Endothelial cell of umbilical vein (primary cell): ENCODE measurements at regions not wholly inside any gene's neighbourhood (a gene's known extent, or its start where the extent isn't known, plus 50 kb on each side); places are given as distances from the start of the nearest gene placed in this dataset.

Experiments used
- BruUV-seq: library from RNA; stranded (reverse); fragments of 400-500 nt; replicated peaks from 2 replicates; lab custom pipeline; 2021; lab: Mats Ljungman, UMichigan
- CTCF ChIA-PET: fragments of 300-600, 350-600 bp; sonication (Branson Sonifier 250); formaldehyde crosslinking; loops from one replicate; lab custom pipeline; 2021; ENCODE audit warnings: antibody characterized with exemption, inconsistent platforms; lab: Charles Lee
- POLR2A ChIA-PET: fragments of 300-600, 350-600 bp; sonication (Branson Sonifier 250); formaldehyde crosslinking; loops from one replicate; lab custom pipeline; 2021; ENCODE audit warnings: antibody characterized with exemption, inconsistent platforms; lab: Charles Lee
- DNase-seq: peaks from one replicate; pipeline ENCODE4 v3.0.0-alpha.2; 2011; ENCODE audit warnings: low read depth, low spot score
- FAIRE-seq: peaks from 2 replicates; lab custom pipeline; 2011; peaks lifted over from hg19 to GRCh38; lab: Jason Lieb, UNC
- H2AFZ ChIP-seq: 2 replicates; pipeline ENCODE4 v1.6.0; 2012; ENCODE audit warnings: low read depth, low read length, control low read depth, inconsistent platforms
- H3K27ac ChIP-seq: 2 replicates; pipeline ENCODE4 v1.5.1; 2011; ENCODE audit warnings: low read depth, mild to moderate bottlenecking, control low read depth, low read length, moderate library complexity; ENCODE audit not compliant: insufficient read depth
- H3K27me3 ChIP-seq, 2 experiments: 2 replicates each; pipeline versions ENCODE4 v1.6.0 to v1.6.1; 2011; ENCODE audit warnings: low read length in 2 of 2, mixed read lengths in 1 of 2; ENCODE audit not compliant: control insufficient read depth in 2 of 2, insufficient read depth in 2 of 2
- H3K36me3 ChIP-seq, 2 experiments: 2 replicates in 1 of 2; 3 replicates in 1 of 2; pipeline ENCODE4 v1.5.1; 2011; ENCODE audit warnings: low read length in 2 of 2, mild to moderate bottlenecking in 1 of 2, moderate library complexity in 1 of 2; ENCODE audit not compliant: control insufficient read depth in 2 of 2, insufficient read depth in 2 of 2; ENCODE audit errors: extremely low read depth in 1 of 2
- H3K4me1 ChIP-seq: 3 replicates; pipeline ENCODE4 v1.5.1; 2011; ENCODE audit warnings: mild to moderate bottlenecking, low read length; ENCODE audit not compliant: control insufficient read depth, insufficient read depth; ENCODE audit errors: extremely low read depth
- H3K4me2 ChIP-seq: 2 replicates; pipeline ENCODE4 v1.6.1; 2011; ENCODE audit warnings: low read length, control low read depth, mixed read lengths; ENCODE audit not compliant: insufficient read depth
- H3K4me3 ChIP-seq, 3 experiments: fragments of 200-600 bp in 1 of 3; sonication (generic), shearing (Covaris generic) in 1 of 3; replicated peaks in 1 of 3; 2 replicates each; pipeline ENCODE4 v1.5.1; 2011 to 2016; ENCODE audit warnings: control low read depth in 3 of 3, low read length in 3 of 3, mild to moderate bottlenecking in 2 of 3, inconsistent platforms in 1 of 3, low read depth in 1 of 3, moderate library complexity in 1 of 3; ENCODE audit not compliant: insufficient read depth in 1 of 3
- H3K79me2 ChIP-seq: 2 replicates; pipeline ENCODE4 v1.6.0; 2012; ENCODE audit warnings: low read length, inconsistent platforms; ENCODE audit not compliant: control insufficient read depth, insufficient read depth
- H3K9ac ChIP-seq: replicated peaks from 2 replicates; pipeline ENCODE3; 2011; ENCODE audit warnings: low read length, control low read depth; ENCODE audit not compliant: insufficient read depth; ENCODE audit errors: extremely low read depth
- H3K9me1 ChIP-seq: replicated peaks from 3 replicates; pipeline ENCODE4 v1.6.0; 2011; ENCODE audit warnings: mild to moderate bottlenecking, low read length; ENCODE audit not compliant: control insufficient read depth, insufficient read depth; ENCODE audit errors: extremely low read depth
- H3K9me3 ChIP-seq: replicated peaks from 2 replicates; pipeline ENCODE4 v1.5.1; 2012; ENCODE audit warnings: low read length, inconsistent platforms; ENCODE audit not compliant: control insufficient read depth, insufficient read depth
- H4K20me1 ChIP-seq: replicated peaks from 2 replicates; pipeline ENCODE3; 2011; ENCODE audit warnings: mild to moderate bottlenecking, low read length; ENCODE audit not compliant: control insufficient read depth, insufficient read depth; ENCODE audit errors: extremely low read depth
- EZH2 ChIP-seq: IDR thresholded peaks from 2 replicates; pipeline ENCODE4 v1.6.1; 2012; ENCODE audit warnings: borderline replicate concordance, low read depth, mild to moderate bottlenecking, moderate library complexity, low read length, inconsistent platforms; ENCODE audit not compliant: severe bottlenecking
- FOS ChIP-seq: IDR thresholded peaks from 2 replicates; pipeline ENCODE4 v1.6.1; 2011; ENCODE audit warnings: mild to moderate bottlenecking, low read length, moderate library complexity, borderline replicate concordance; ENCODE audit not compliant: insufficient read depth
- GATA2 ChIP-seq: IDR thresholded peaks from 2 replicates; pipeline ENCODE4 v1.7.0; 2011; ENCODE audit warnings: low read depth, mild to moderate bottlenecking, moderate library complexity, mixed read lengths, low read length; ENCODE audit not compliant: insufficient read length, insufficient read depth
- JUN ChIP-seq: IDR thresholded peaks from 2 replicates; pipeline ENCODE4 v1.6.1; 2011; ENCODE audit warnings: borderline replicate concordance, low read depth; ENCODE audit not compliant: insufficient read length, insufficient read depth
- MAX ChIP-seq: IDR thresholded peaks from 2 replicates; pipeline ENCODE4 v1.6.1; 2011; ENCODE audit not compliant: insufficient read depth, insufficient read length
- MYC ChIP-seq: IDR thresholded peaks from one replicate; pipeline ENCODE4 v1.6.1; 2011; ENCODE audit warnings: mild to moderate bottlenecking, low read depth, low read length
- POLR2A ChIP-seq: IDR thresholded peaks from 2 replicates; pipeline ENCODE4 v1.6.1; 2012; ENCODE audit warnings: low read depth, mild to moderate bottlenecking, control low read depth, low read length
- POLR2AphosphoS5 ChIP-seq: IDR thresholded peaks from 2 replicates; pipeline ENCODE4 v1.6.1; 2012; ENCODE audit warnings: low read depth, mild to moderate bottlenecking, control low read depth, low read length, moderate library complexity; ENCODE audit not compliant: insufficient read depth
- dilution Hi-C: fragments of 300-500 bp; cut with MboI; formaldehyde crosslinking; loops from one replicate; pipeline ENCODE4 v1.15.0; 2019; ENCODE audit warnings: low sequenced_read_pairs; ENCODE audit not compliant: extremely low pct_ligation_motif_present
- intact Hi-C: fragments of 100-400 bp; cut with micrococcal nuclease; formaldehyde crosslinking; loops from one replicate; pipeline ENCODE4 v1.10.0; 2022
- TF ChIP-seq, protein P1 (sequence below), 2 donors: IDR thresholded peaks; 1 replicate in 1 of 2; 2 replicates in 1 of 2; pipeline ENCODE4 v1.5.1; 2011; ENCODE audit warnings: low read length in 2 of 2, mild to moderate bottlenecking in 2 of 2, moderate library complexity in 2 of 2, control low read depth in 1 of 2, inconsistent platforms in 1 of 2, low read depth in 1 of 2; ENCODE audit not compliant: insufficient read depth in 1 of 2; ENCODE audit errors: extremely low read depth in 1 of 2

DNA sequence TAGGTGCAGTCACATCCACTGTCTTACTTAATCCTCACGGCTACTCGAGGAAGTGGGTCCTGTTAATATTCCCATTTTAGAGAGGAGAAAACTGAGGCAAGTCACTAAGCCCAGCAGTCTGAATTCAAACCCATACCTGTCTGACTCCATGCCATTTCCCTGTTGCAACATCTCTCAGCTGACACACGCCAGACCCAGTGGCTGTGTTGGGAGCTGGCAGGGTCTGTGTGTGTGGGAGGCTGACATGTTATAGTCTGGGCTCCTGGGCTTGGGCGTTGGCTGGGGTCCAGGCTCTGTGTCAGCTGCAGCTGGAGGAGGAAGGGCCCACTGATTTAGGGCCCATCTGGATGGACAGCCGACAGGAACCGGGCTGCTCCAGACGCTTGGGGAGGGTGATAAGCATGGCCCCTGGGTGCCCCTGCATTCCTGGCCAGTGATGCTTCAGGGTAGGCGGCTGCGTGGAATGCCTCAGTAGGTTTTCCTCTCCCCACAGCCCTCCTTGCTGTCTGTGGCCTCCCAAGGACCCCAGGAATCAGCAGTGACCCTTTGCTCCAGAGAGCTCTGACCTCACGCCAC lies 562.5 kb downstream of the MN1 start:
- CTCF ChIA-PET = interaction anchor here (0.9 to 1.3 kb wide), 6 partner anchors 26 to 178 kb away, joined by 3 to 5 read pairs (median 3); no protein-coding TSS in a partner anchor
- peak overlapping the region; percentile 72 for H3K9ac ChIP-seq
- POLR2A ChIA-PET = interaction anchor here (0.9 kb wide), 2 partner anchors 24 to 181 kb away, joined by 3 to 5 read pairs; no protein-coding TSS in a partner anchor
- dilution Hi-C loops = no loop called here
- H3K27ac ChIP-seq = peak overlapping the region; percentile 96
- H4K20me1 ChIP-seq = no peaks in the 10 kb centered on the region
- DNase-seq (peak; percentile 99), FAIRE-seq (peak; percentile 94)
- TF ChIP-seq MAX (no peak), JUN (peak; percentile 79), MYC (peak; percentile 13), GATA2 (peak; percentile 99), POLR2AphosphoS5 (peak; percentile 99), POLR2A (peak; percentile 92), FOS (peak; percentile 91), EZH2 (no peak)
- TF ChIP-seq, protein P1, sequence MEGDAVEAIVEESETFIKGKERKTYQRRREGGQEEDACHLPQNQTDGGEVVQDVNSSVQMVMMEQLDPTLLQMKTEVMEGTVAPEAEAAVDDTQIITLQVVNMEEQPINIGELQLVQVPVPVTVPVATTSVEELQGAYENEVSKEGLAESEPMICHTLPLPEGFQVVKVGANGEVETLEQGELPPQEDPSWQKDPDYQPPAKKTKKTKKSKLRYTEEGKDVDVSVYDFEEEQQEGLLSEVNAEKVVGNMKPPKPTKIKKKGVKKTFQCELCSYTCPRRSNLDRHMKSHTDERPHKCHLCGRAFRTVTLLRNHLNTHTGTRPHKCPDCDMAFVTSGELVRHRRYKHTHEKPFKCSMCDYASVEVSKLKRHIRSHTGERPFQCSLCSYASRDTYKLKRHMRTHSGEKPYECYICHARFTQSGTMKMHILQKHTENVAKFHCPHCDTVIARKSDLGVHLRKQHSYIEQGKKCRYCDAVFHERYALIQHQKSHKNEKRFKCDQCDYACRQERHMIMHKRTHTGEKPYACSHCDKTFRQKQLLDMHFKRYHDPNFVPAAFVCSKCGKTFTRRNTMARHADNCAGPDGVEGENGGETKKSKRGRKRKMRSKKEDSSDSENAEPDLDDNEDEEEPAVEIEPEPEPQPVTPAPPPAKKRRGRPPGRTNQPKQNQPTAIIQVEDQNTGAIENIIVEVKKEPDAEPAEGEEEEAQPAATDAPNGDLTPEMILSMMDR (IDR thresholded peaks at IDR 0.05; ENCODE audit: extremely low read depth in 1 of 2, insufficient read depth in 1 of 2, low read depth in 1 of 2, low read length in 2 of 2) = no peak
- H3K4me3 ChIP-seq = no peak overlapping the region
- no peaks in the 10 kb centered on the region for H3K79me2 ChIP-seq
- H3K27me3 ChIP-seq = no peaks in the 10 kb centered on the region
- intact Hi-C loops = loop anchor here (1.0 to 10.0 kb wide), 12 partner anchors 27 to 563 kb away; partner anchors contain the start of gene MN1
- peak overlapping the region; percentile 14 for H3K4me2 ChIP-seq
- BruUV-seq = no TSS peak
- no peaks in the 10 kb centered on the region for H3K9me3 ChIP-seq
- H2AFZ ChIP-seq = no peak overlapping the region
- peaks cover 44% of the 10 kb centered on the region for H3K4me1 ChIP-seq
- H3K9me1 ChIP-seq = no peaks in the 10 kb centered on the region
- H3K36me3 ChIP-seq = no peaks in the 10 kb centered on the region
